ENCODE measurements at regions not wholly inside any gene's neighbourhood (a gene's known extent, or its start where the extent isn't known, plus 50 kb on each side); places are given as distances from the start of the nearest gene placed in this dataset.
"Not testable (repeated sequence)": the region's sequence is repeated elsewhere in the genome, so short reads cannot be mapped to it uniquely, and the experiment has no call there.

DNA sequence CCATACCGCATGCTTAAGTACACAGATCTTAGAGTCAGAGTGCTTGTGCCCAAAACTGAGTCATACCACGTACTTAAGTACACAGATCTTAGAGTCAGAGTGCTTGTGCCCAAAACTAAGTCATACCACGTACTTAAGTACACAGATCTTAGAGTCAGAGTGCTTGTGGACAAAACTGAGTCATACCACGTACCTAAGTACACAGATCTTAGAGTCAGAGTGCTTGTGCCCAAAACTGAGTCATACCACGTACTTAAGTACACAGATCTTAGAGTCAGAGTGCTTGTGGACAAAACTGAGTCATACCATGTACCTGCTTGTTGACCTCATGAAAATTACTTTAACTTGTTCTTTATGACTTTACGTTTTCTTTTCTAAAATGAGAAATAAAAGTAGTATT lies 233.7 kb upstream of the NETO1 start:
- not testable (repeated sequence) for DNase-seq (ENCODE audit: low read depth)

DNA sequence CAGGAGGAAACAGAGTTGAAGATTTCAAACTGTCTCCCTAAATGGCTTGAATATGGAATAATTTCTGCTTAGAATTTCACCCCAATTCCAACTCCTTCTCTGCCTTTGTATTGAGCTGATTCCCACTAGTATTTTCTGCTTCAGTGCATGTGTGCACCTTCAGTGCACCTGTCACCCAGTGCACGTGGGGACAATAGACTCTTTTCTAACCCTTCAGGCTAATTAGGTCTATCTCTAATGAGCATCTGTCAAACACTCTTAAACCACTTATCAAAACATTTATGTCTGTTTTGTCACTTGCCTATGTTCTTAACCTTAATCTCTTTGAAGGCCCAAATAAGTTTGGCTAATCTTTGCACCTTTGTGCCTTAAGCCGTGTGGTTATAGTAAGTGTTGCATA lies 232.0 kb upstream of the NETO1 start:
- no peak for DNase-seq (ENCODE audit: low read depth)

DNA sequence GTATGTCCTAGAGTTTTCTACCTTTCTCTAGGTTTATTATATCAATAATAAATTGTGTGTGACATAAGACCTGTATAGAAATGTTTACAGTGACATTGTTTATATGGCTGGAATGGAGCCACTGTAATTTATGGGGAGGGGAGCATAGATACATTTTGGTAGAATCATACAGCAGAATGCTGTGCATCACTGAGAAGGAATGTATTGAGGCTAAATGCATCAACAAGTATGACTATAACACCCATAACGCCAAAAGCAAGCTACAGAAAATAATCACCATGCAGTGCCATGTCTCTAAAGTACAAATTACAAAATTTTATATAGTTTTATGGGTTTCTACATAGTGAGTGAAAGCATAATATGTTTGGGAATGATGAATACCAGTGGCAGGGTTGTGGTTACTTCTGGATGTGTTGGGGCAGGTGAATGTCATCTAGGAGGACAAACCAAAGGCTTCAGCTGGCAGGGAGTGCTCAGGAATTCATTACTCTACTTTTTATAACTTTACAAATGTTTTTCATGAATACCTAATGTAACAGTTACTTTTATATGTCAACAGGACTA lies 226.0 kb upstream of the NETO1 start:
- no peak for DNase-seq (ENCODE audit: low read depth)

DNA sequence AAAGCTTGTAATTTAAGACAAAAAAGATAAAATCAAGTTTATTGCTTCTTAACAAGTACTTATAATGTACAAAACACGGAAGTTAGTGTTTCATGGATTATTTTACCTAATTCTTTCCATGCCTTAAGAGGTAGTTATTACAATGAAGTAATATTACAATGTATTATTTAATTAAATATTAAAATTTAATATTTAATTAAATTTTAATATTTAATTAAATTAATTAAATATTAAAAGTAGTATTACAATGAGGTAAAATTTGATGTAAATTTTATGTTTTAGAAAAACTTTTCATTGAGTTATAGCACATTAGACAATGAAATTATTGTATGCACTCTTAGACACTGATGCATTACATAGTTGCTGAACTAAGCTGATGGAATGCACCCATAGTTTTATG lies 220.7 kb upstream of the NETO1 start:
- no peak for DNase-seq (ENCODE audit: low read depth)

DNA sequence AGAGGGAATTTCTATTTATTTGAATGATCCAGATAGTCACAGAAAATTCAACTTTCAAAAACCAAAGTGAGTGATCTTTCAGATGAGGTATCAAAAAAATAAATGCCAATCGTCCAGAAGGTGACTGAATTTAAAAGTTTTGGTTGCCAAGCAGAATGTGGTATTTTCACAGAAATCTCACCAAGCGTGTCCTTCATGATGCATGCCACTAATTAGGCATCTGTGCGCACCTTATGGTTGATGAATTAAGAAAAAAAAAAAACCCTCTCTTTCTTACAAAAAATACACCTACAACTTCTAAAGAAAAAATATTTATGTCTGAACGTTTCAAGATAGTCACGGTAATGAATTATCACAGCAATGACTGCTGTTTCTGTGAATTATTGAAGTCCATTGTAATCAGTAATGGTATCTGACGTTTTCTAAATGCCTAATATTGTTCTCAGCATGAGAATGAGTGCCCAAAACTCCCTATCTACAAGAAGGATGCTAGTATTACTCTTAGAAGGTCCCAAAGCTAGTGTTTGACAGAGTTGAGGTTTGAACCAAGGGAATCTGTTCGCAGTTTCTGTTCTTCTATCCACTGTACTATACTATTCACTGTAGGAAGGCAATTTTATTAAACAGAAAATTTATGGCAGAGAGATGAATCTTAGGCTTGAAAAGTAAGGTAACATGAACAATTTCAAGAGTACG lies 219.6 kb upstream of the NETO1 start:
- no peak for DNase-seq (ENCODE audit: low read depth)

DNA sequence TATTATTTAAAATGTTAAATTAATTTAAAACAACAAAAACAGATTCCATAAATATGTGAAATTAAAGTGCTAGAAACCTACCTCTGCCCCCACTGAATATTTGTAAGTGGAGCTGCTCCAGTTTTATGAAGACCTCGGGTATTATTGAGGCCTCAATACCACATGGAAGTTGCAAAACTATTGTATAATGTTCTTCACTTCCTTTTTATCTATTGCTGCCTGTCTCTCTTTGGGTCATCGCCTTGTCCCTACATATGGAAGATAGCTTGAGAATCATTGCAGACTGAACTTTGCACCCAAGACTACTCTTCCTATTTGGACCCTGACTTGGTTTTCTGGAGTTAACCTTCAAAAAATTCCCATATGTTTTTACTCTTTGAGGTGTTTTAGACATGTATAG lies 212.1 kb upstream of the NETO1 start:
- DNase-seq (ENCODE audit: low read depth): no peak

DNA sequence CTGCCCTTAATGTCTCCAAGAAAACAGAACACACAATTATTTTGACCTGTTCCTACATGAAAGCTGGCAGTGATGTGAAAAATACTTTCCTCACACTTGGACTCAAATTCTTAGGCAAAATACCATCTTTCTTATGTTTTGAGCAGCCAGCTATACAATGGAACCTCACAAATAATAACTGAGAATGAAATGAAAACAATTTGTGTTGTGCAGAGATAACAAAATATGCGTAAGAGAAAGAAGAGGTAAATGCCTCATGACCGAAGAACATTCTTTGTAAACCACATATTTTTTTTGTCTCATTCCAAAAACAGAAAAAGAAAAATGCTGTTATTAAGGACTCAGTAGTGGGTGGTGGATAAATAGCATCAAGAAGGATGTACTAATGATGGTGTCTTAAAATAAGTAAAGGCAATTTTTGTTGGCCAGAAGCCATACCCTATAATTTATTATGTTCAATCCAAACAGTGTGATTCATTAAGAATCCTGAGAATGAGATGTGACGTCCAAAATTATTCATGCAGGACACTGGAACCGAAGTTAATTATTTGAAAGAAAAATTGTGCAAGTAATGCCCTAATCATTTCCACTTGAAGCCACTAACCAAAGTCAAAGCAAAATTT lies 193.0 kb upstream of the NETO1 start:
- DNase-seq (ENCODE audit: low read depth): no peak

DNA sequence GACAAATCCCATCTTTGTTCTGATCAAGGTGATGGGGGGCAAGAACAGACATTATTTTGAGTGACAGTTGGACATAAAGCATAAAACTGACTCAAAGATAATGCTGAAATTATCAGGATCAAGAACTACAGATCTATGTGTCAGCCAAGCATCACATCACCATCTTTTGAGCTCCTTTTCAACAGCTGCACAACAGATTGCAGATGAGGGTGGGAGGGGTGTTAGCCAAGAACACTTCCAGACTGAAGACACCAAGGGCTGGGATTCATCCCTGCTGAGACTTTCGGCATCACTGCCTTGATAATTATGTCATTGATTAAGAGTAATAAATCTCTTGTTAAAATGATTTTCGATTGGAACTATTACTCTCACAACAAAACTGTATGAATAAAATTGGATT lies 191.5 kb upstream of the NETO1 start:
- DNase-seq (ENCODE audit: low read depth): no peak

DNA sequence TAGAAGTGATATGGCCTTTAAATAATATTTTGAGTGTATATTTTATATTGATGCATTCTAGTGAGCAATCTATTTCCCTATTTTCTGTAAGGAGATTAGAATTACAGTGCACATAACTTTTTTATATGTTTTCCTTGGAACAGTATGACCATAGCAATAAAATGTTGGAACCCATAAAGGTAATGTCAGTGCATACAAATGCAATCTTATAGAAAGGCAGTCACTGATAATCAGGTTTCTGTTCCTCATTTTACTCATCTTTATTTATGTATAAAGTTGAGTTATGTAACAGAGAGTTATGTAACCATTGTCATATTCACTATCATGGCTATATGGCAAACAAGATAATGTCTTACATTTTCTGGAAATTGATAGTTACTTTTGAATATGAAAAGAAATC lies 179.9 kb upstream of the NETO1 start:
- no peak for DNase-seq (ENCODE audit: low read depth)

DNA sequence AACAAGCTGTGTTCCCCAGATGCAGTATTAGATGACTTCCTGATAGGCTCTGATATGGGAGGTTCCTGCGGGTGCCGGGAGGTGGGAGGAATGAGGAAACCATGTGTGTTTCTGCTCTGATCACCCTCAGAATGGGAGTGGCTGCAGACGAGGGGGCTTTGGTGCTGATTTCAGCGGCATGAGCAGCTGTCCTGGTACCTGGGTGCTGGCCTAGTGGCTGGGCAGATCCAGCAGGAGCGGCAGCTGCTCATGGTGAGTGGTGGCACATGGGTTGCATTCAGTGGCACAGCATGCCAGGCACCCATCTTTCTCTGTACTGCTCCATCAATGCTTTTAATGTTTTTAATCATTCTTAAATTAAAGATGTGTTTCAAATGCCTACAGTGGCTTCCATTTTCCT lies 177.2 kb upstream of the NETO1 start:
- no peak for DNase-seq (ENCODE audit: low read depth)

DNA sequence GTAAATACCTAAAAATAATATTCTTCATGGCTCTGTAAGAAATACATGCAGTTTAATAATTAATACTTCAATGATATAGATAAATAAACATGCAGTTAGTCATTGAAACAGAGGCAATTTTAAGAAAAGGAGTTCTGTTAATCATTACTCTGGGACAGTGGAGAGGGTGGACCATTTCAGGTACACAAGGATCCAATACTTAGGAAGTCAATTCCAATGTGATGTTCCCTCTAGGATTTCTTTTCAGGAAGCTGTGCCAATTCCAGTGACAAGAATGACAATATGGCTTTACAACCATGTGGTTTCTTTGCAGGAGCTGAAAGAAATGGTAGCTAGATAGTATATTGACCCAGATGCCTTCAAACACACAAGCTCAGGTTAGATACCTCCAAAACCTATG lies 175.8 kb upstream of the NETO1 start:
- DNase-seq (ENCODE audit: low read depth): no peak

DNA sequence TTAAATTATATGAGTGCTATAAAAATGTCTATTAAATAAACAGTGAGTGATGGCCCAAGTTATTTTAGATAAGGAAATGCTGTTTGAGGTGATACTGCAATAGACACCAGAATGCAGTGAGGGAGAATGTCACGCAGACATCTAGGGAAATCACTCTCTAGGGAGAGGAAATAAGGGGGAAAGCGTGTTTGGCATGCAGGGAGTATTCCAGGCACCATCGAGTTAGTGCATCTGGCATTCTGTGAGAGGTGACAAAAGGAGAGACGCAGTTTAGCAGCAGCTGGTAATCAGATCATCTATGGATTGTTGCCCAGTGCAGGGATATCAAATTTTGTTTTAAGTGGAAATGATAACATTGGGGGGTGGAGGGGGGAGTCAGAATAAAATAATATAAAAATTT lies 175.4 kb upstream of the NETO1 start:
- no peak for DNase-seq (ENCODE audit: low read depth)

DNA sequence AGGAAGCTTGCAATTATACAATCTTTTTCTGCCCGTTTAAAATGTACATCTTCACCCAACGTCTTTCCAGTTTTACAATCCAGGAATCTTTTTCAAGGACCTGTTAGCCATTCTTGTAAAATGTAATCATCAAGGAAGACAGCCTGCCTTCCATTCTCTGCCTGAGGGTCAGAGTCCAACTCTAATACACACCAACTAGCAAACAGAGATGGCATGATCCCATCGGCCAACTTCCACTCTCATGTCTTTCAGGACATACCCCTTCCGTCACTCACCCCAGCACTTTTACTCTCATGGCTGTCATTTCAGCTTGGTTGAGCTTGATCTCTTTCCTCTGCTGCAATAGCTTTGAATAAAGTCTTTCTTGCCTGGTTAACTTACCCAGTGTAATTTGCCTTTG lies 172.5 kb upstream of the NETO1 start:
- DNase-seq (ENCODE audit: low read depth): no peak

DNA sequence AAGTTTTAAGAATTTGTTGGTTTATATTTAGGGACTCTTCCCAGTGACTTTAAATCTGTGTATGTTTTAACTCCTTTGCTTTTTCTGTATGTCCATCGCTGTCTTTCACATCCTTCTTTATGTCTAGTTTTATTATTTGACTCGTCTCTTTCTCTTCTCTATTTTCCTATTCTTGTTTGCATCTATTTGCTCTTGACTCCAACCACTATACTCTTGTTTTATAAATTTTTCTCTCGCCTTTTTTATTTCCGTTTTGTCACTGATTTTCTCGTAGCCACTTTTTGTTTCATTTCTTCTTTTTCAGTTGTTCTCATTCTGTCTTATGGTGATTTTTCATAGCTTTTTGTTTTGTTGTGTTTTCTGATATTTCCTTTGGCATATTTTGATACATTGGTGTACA lies 170.5 kb upstream of the NETO1 start:
- DNase-seq (ENCODE audit: low read depth): no peak

DNA sequence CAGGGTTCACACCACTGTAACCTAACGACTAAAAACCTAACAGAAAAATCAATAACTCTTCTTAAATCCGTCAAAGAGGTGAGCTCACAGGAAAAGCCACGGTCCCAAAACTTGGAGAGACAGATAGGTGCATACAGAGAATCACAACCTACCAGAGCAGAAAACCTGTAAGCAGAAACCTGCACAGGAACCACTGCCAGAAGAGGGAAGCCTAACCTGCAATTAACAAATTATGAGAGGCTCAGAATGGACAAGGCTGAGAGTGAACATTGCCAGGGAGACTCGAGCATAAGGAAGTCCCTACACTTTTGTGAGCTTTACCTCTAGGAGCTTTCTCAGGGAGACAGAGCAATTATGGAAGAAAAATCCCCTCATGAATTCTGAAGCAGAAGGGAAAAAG lies 156.2 kb upstream of the NETO1 start:
- DNase-seq (ENCODE audit: low read depth): no peak

DNA sequence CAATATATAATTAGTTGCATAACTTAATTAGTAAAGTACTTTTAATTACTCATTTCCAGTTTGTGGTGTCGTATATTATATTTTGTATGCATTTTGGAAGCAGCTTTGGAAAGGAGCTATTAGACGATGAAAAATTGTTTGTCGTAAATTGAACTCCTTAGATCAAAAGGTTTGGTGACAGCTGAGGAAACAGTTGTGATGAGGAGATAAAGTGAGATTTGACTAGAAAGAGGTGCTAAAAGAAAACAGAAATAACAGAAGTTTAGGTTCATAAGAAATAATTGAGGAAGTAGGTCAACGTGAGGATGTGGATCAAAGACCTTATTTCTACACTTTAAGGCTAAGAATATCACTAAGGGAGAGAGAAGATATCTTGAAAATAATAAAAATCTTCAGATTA lies 141.9 kb upstream of the NETO1 start:
- DNase-seq (ENCODE audit: low read depth): no peak

DNA sequence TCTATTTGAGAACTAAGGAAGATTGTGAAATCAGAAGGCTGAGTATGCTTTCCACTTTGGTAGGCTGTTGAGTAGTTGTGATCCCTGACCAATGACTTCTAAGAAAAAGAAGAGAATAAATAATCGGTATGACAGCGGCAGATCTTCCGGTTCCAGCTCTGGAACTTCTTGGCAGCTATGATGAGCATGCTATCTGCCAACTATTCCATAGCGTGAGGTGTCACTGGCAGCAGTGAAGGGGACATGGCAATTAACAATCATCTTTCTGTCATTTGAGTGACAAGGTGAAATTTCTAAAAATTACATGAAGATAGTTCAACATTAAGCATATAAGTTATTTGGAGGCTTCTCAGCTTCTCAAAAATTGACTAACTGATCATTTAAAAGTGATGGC lies 140.1 kb upstream of the NETO1 start:
- DNase-seq (ENCODE audit: low read depth): no peak

DNA sequence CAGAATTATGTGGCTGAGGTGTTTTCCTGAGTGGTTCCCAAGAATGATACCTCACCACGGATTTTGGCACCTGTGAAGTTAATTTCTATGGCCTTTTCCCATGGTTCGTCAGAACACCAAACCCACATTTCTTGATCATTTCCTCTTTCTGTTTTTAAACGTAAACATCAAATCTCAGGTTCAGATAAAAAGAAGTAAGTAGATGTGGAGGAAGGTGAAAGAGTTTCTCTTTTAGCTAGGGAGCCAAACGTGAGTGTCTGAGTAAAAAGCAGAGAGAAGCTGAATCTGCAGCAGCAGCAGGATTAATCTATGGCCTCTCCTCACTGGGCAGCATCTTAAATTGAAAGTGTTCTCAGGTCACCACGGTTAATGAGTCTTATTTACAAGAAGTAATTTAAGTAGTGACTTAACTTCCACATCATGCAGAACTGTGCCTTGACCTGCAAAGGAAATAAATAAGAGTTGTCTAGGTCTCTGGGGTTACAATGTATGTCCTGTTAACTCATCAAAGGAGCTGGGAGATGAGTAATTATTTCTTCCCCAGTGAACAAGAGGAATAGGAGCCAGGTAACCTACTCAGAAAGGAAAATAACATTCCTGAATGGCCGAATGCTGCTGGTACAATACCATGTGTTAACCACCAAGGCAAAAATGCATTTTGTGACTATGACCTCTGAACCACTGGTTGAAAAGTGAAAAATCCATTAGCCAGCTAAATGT lies 139.6 kb upstream of the NETO1 start:
- DNase-seq (ENCODE audit: low read depth): no peak

DNA sequence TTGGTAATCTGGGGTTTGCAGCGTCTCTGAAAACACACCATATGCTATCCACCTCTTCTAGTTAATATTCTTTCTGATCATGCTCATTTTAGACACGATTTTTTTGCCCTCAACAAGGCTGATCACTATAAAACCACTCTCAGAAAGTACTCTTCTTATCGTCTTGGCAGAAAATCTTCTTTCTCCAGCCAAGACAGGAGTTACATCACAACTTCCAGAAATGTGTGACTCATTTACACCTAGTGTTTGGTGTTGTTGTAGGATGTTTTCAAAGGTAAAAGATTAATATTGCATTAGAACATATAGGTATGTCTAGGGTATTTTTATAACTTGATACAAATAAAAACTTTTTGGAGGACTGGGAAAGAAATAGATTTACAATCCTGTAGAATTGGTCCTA lies 138.5 kb upstream of the NETO1 start:
- no peak for DNase-seq (ENCODE audit: low read depth)

DNA sequence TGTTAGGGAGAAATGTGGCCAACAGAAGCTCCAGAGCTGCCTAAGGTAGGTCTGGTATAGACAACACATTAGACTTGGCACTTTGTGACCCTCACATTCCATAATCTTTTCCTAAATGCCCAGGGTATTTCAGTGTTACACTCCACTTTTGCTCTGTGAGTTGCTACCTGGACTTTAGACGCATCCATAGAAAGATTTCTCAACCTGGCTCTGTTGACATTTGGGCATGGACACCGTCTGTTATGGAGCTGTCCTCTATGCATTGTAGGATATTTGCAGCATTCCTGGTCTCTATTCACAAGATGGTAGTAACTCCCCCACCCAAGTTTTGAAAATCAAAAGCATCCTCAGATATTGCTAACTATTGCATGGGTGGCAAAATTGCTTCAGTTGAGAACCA lies 136.5 kb upstream of the NETO1 start:
- DNase-seq (ENCODE audit: low read depth): no peak

DNA sequence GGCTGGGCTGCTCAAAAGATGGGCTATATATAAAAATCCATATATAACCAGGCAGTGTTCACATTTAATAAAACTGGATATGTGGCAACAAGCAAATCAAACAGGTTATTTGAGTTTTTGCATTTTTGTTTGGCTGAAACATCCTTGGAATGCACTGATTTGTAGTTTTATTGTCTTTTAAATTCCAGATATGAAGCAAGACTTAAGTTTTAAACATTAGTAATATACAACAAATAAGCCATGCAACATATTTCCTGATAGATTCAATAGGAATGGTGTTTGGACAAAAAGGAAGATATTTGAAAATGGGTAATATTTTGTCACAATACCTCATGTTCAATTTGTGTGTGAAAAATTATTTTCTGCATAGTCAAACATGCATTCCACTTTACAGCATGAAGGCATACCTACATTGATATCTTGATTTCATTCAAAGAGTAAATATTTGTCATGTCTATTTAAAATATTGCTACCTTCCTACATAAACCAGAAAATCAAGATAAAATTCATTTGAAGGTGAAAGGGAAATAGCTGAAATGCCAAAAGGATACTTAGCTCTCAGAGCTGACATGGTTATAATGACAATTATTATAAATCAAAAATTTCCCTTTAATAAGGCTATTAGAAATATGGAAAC lies 132.3 kb upstream of the NETO1 start:
- no peak for DNase-seq (ENCODE audit: low read depth)

DNA sequence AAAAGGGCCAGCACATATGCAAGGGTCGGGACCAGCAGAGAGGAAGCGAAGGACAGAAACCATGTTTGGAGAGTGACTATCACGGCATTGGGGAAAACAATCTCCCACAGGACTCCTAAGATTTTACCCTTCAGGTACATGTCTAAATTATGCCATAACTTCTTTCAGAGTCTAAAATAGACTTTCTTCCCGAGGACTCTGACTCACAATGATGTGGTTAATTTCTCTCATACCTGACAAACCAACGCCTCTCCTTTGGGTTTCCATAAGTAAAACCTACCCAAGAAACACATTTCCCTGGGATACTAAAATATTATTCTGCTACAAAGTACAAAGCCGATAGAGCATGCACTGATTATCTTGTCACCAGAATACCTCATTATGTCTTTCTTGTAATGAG lies 127.8 kb upstream of the NETO1 start:
- no peak for DNase-seq (ENCODE audit: low read depth)

DNA sequence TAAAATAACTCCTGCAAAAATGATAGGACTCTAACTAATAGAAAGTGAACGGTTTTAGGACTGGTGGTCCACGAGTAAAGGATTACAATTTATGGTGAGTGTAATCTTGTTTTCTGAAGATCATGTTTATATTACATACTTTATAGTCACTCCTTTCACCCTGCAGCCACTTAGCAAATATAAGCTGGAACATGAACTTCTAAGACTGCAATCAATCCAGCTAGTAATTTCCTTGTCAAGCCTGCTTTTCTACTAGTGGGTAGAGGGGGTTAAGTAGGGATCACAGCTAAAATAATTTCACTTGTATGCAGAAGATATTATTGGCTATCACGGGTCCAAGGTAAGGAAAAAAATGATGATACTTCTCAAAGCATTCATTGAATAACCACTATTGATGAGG lies 125.5 kb upstream of the NETO1 start:
- no peak for DNase-seq (ENCODE audit: low read depth)

All from CMK (cell line).